ENCODE measurements at regions not wholly inside any gene's neighbourhood (a gene's known extent, or its start where the extent isn't known, plus 50 kb on each side); places are given as distances from the start of the nearest gene placed in this dataset.

DNA sequence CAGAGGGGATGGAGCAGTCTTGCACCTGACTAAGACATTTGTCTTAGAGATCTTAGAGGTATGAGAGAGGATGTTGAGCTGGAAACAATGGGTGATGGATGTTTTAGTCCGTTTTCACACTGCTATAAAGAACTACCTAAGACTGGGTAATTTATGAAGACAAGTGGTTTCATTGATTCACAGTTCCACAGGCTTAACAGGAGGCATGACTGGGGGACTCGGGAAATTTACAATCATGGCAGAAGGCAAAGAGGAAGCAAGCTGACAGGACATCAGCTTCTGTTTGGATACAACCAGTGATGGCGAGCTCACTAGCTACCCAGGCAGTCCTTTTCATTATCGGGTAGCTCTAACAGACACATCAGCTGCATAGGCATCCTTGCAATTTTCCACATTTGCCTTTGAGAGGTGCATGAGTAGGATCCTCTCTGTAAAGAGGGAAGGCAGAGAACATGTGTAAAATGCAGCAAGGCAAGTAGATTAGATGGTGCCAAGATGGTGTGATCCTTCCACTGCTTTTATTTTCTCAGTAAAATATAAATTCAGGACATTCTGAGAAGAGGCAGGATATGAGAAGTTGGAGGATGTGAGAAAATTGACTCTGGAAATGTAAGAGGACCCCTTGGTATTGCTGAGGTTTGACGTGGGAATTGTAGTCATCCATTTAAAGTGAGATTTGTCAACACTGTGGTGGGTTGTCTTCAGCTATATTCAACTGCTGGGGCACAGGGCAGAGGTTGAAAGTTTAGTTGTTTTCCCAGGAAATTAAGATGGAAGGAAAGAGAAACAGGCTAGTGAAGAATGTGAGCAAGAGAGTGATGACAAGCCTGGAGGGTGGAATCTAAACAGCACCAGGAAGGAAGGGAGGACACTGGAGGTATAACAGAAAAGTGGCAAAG, 1140.0 kb upstream of the AUTS2 start:
- TF ChIP-seq EZH2 (IDR thresholded peaks at IDR 0.05) (no peak), POLR2AphosphoS5 (IDR thresholded peaks at IDR 0.05; ENCODE audit: borderline replicate concordance, low read depth, low read length) (no peak)
